ENCODE measurements at regions not wholly inside any gene's neighbourhood (a gene's known extent, or its start where the extent isn't known, plus 50 kb on each side); places are given as distances from the start of the nearest gene placed in this dataset.

- DNase-seq (ENCODE audit: low spot score) (no peak), ATAC-seq (no peak)
- H3K27me3 Mint-ChIP-seq (ENCODE audit: low read depth): no peaks in the 10 kb centered on the region
Observed at GRCh38 chr6:170124150-170124549, 166.7 kb downstream of the DLL1 start.

DNA sequence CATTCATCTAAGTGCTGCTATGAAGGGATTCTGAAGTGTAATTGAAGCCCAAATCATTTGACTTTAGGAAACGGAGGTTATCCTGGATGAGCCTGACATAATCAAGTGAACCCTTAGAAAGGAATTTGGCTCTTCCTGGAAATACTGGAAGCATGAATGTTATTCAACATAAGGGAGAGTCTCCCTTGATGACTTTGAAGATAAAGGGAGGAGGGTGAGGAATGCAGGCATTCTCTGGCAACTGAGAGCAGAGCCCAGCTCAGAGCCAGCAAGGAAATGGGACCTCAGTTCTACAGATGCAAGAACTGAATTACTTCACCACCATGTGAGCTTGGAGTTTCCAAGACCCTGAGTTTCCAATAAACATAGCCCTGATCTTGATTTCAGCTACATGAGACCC is 168.2 kb downstream of the DLL1 start:
- ChIA-PET POLR2A (no interaction called here), CTCF (no interaction called here)
- Mint-ChIP-seq H3K4me1 (peaks cover 8% of the 10 kb centered on the region), H3K4me3 (no peak overlapping the region), H3K27me3 (ENCODE audit: low read depth) (no peaks in the 10 kb centered on the region), H3K27ac (no peak overlapping the region), H3K9me3 (peaks cover 37% of the 10 kb centered on the region), H3K36me3 (peaks cover 27% of the 10 kb centered on the region)
- no peak for TF ChIP-seq FOXK1 (CRISPR knock-in tag; IDR thresholded peaks at IDR 0.05)
- no peak for TF ChIP-seq HMGXB4 (CRISPR knock-in tag; IDR thresholded peaks at IDR 0.05)
- TF ChIP-seq ZNF121 (CRISPR knock-in tag; IDR thresholded peaks at IDR 0.05): no peak
- TF ChIP-seq JUN (CRISPR knock-in tag; IDR thresholded peaks at IDR 0.05): no peak
- DNase-seq (ENCODE audit: low spot score): no peak
- no peak for ATAC-seq

More at GRCh38 chr6:170124150-170124549, 166.7 kb downstream of the DLL1 start:
- TF ChIP-seq, protein P1, sequence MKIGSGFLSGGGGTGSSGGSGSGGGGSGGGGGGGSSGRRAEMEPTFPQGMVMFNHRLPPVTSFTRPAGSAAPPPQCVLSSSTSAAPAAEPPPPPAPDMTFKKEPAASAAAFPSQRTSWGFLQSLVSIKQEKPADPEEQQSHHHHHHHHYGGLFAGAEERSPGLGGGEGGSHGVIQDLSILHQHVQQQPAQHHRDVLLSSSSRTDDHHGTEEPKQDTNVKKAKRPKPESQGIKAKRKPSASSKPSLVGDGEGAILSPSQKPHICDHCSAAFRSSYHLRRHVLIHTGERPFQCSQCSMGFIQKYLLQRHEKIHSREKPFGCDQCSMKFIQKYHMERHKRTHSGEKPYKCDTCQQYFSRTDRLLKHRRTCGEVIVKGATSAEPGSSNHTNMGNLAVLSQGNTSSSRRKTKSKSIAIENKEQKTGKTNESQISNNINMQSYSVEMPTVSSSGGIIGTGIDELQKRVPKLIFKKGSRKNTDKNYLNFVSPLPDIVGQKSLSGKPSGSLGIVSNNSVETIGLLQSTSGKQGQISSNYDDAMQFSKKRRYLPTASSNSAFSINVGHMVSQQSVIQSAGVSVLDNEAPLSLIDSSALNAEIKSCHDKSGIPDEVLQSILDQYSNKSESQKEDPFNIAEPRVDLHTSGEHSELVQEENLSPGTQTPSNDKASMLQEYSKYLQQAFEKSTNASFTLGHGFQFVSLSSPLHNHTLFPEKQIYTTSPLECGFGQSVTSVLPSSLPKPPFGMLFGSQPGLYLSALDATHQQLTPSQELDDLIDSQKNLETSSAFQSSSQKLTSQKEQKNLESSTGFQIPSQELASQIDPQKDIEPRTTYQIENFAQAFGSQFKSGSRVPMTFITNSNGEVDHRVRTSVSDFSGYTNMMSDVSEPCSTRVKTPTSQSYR (CRISPR knock-in tag; IDR thresholded peaks at IDR 0.05): no peak
- TF ChIP-seq ERG (CRISPR knock-in tag; IDR thresholded peaks at IDR 0.05) (no peak), TCF7 (CRISPR knock-in tag; IDR thresholded peaks at IDR 0.05; ENCODE audit: low read depth) (no peak)
- TF ChIP-seq, protein P2, sequence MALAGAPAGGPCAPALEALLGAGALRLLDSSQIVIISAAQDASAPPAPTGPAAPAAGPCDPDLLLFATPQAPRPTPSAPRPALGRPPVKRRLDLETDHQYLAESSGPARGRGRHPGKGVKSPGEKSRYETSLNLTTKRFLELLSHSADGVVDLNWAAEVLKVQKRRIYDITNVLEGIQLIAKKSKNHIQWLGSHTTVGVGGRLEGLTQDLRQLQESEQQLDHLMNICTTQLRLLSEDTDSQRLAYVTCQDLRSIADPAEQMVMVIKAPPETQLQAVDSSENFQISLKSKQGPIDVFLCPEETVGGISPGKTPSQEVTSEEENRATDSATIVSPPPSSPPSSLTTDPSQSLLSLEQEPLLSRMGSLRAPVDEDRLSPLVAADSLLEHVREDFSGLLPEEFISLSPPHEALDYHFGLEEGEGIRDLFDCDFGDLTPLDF (CRISPR knock-in tag; IDR thresholded peaks at IDR 0.05): no peak
- TF ChIP-seq, protein P3, sequence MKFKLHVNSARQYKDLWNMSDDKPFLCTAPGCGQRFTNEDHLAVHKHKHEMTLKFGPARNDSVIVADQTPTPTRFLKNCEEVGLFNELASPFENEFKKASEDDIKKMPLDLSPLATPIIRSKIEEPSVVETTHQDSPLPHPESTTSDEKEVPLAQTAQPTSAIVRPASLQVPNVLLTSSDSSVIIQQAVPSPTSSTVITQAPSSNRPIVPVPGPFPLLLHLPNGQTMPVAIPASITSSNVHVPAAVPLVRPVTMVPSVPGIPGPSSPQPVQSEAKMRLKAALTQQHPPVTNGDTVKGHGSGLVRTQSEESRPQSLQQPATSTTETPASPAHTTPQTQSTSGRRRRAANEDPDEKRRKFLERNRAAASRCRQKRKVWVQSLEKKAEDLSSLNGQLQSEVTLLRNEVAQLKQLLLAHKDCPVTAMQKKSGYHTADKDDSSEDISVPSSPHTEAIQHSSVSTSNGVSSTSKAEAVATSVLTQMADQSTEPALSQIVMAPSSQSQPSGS (CRISPR knock-in tag; IDR thresholded peaks at IDR 0.05; ENCODE audit: borderline replicate concordance, low read depth): no peak
- peaks cover 36% of the 10 kb centered on the region for H3K9me3 Mint-ChIP-seq
- H3K36me3 Mint-ChIP-seq: peaks cover 26% of the 10 kb centered on the region
- ChIA-PET CTCF (no interaction called here), POLR2A (no interaction called here)
- no peak overlapping the region for H3K4me3 Mint-ChIP-seq
- H3K4me1 Mint-ChIP-seq: no peaks in the 10 kb centered on the region
- no peak overlapping the region for H3K27ac Mint-ChIP-seq

DNA sequence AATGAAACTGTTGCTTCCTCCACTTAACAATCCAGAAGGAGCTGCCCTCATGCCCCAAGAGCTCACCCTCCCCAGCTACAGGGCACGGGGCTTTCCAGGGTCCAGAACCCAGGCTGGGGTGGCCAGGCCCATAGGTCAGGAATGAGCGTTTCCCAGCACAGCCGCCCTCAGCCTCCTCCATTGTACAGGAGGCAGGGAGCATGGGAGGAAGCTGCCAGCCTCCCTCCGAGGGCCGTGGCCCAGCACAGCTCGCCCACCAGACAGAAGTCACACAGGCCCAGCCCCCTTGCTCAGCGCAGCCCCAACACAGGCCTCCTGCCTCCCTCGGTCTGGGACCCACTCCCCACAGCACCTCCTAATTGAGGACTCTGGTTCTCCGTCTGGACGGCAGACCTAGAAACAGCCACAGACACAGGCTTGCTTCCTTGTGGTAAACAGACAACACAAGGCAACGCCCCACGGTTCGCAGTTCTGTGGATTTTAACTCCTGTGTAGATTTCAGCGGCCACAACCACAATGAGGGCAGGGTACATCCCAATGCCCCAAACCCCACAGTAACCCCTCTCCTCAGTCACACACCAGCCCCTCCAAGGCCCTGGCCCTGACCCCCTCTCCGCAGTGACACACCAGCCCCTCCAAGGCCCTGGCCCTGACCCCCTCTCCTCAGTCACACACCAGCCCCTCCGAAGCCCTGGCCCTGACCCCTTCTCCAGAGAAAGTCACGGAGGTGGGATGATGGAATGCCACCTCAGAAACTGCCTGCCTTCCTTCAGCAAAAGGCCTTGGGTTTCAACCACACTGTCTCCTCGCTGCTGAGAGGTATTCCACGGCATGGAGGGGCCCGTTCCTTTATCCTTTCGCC is 173.5 kb downstream of the DLL1 start:
- peaks cover 15% of the 10 kb centered on the region for H3K4me1 Mint-ChIP-seq
- H3K27me3 Mint-ChIP-seq (ENCODE audit: low read depth): no peaks in the 10 kb centered on the region
- H3K9me3 Mint-ChIP-seq: peaks cover 30% of the 10 kb centered on the region
- H3K27ac Mint-ChIP-seq: no peak overlapping the region
- H3K36me3 Mint-ChIP-seq: peaks cover 25% of the 10 kb centered on the region
- H3K4me3 Mint-ChIP-seq: no peak overlapping the region
- ChIA-PET POLR2A (no interaction called here), CTCF (no interaction called here)
- ATAC-seq: no peak
- peak; percentile 5 for DNase-seq (ENCODE audit: low spot score)
- no peak for TF ChIP-seq AFF4 (CRISPR knock-in tag; IDR thresholded peaks at IDR 0.05; ENCODE audit: borderline replicate concordance)
- TF ChIP-seq ZNF423 (CRISPR knock-in tag; IDR thresholded peaks at IDR 0.05): no peak
- no peak for TF ChIP-seq EMX1 (CRISPR knock-in tag; IDR thresholded peaks at IDR 0.05)
- no peak for TF ChIP-seq ZNF671 (CRISPR knock-in tag; IDR thresholded peaks at IDR 0.05)
- no peak for TF ChIP-seq KAT7 (CRISPR knock-in tag; IDR thresholded peaks at IDR 0.05; ENCODE audit: borderline replicate concordance)
- TF ChIP-seq, protein P4, sequence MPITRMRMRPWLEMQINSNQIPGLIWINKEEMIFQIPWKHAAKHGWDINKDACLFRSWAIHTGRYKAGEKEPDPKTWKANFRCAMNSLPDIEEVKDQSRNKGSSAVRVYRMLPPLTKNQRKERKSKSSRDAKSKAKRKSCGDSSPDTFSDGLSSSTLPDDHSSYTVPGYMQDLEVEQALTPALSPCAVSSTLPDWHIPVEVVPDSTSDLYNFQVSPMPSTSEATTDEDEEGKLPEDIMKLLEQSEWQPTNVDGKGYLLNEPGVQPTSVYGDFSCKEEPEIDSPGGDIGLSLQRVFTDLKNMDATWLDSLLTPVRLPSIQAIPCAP (CRISPR knock-in tag; IDR thresholded peaks at IDR 0.05): no peak
- no peak for TF ChIP-seq ZNF396 (CRISPR knock-in tag; IDR thresholded peaks at IDR 0.05; ENCODE audit: borderline replicate concordance)
- TF ChIP-seq NR2C2 (CRISPR knock-in tag; IDR thresholded peaks at IDR 0.05): no peak
- TF ChIP-seq ZNF219 (CRISPR knock-in tag; IDR thresholded peaks at IDR 0.05; ENCODE audit: borderline replicate concordance): no peak

Data from WTC11 (cell line).